HL-60 (cell line): ENCODE measurements at regions not wholly inside any gene's neighbourhood (a gene's known extent, or its start where the extent isn't known, plus 50 kb on each side); places are given as distances from the start of the nearest gene placed in this dataset.

Source experiments
- POLR2AphosphoS5 ChIP-seq: IDR thresholded peaks from 2 replicates; pipeline ENCODE4 v1.6.1; 2012; ENCODE audit warnings: low read depth
- TF ChIP-seq, protein P1 (sequence below): IDR thresholded peaks from one replicate; pipeline ENCODE4 v1.5.1; 2011; ENCODE audit warnings: low read length, control low read depth, inconsistent platforms; ENCODE audit not compliant: insufficient read depth
- TF ChIP-seq, protein P2 (sequence below): IDR thresholded peaks from 2 replicates; pipeline ENCODE4 v1.6.1; 2012; ENCODE audit warnings: low read depth; ENCODE audit not compliant: insufficient replicate concordance

DNA sequence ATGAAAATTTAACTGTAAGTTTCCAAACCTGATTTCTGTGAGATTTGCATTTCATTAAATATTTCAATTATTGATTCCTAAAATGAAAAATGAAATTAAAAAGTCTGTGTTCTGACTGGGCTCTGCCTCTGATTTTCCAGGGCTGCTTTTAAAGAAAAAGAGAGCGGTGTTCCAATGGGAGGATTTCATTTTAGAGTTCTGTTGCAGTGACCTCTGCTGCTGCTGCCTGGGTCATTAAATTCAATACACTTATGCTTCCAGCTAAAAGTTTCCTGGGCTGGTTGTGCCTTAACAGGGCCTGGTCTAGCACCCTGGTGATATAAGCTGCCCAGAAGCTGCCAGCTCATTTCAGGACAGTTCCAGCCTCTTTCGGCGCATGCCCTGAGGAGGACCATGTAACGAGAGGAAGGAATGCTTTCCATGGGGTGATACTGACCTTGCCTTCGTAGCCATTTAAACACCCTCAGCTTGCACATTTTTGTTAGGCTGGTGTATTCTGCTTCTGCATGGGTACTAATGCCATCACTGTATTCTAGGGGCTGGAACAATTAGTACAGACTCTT is 93.3 kb downstream of the TMEM174 start:
- TF ChIP-seq POLR2AphosphoS5 = no peak
- TF ChIP-seq, protein P1, sequence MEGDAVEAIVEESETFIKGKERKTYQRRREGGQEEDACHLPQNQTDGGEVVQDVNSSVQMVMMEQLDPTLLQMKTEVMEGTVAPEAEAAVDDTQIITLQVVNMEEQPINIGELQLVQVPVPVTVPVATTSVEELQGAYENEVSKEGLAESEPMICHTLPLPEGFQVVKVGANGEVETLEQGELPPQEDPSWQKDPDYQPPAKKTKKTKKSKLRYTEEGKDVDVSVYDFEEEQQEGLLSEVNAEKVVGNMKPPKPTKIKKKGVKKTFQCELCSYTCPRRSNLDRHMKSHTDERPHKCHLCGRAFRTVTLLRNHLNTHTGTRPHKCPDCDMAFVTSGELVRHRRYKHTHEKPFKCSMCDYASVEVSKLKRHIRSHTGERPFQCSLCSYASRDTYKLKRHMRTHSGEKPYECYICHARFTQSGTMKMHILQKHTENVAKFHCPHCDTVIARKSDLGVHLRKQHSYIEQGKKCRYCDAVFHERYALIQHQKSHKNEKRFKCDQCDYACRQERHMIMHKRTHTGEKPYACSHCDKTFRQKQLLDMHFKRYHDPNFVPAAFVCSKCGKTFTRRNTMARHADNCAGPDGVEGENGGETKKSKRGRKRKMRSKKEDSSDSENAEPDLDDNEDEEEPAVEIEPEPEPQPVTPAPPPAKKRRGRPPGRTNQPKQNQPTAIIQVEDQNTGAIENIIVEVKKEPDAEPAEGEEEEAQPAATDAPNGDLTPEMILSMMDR = no peak
- TF ChIP-seq, protein P2, sequence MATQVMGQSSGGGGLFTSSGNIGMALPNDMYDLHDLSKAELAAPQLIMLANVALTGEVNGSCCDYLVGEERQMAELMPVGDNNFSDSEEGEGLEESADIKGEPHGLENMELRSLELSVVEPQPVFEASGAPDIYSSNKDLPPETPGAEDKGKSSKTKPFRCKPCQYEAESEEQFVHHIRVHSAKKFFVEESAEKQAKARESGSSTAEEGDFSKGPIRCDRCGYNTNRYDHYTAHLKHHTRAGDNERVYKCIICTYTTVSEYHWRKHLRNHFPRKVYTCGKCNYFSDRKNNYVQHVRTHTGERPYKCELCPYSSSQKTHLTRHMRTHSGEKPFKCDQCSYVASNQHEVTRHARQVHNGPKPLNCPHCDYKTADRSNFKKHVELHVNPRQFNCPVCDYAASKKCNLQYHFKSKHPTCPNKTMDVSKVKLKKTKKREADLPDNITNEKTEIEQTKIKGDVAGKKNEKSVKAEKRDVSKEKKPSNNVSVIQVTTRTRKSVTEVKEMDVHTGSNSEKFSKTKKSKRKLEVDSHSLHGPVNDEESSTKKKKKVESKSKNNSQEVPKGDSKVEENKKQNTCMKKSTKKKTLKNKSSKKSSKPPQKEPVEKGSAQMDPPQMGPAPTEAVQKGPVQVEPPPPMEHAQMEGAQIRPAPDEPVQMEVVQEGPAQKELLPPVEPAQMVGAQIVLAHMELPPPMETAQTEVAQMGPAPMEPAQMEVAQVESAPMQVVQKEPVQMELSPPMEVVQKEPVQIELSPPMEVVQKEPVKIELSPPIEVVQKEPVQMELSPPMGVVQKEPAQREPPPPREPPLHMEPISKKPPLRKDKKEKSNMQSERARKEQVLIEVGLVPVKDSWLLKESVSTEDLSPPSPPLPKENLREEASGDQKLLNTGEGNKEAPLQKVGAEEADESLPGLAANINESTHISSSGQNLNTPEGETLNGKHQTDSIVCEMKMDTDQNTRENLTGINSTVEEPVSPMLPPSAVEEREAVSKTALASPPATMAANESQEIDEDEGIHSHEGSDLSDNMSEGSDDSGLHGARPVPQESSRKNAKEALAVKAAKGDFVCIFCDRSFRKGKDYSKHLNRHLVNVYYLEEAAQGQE = no peak
